HG03060 (cell line): ENCODE measurements at regions not wholly inside any gene's neighbourhood (a gene's known extent, or its start where the extent isn't known, plus 50 kb on each side); places are given as distances from the start of the nearest gene placed in this dataset.
A peak's percentile ranks its signal among the peaks of the same experiment; 100 is the strongest.

ENCODE experiments used
- ATAC-seq: cut with Tn5 transposase; IDR thresholded peaks from one replicate; pipeline ENCODE4 v1.9.1; 2021; ENCODE audit warnings: low read depth, moderate number of reproducible peaks; ENCODE audit not compliant: unreplicated experiment

- ATAC-seq: no peak
Observed at GRCh38 chr6:76706086-76706485, 633.6 kb upstream of the IMPG1 start.

GRCh38 chr6:76703786-76704185 is 631.3 kb upstream of the IMPG1 start:
- ATAC-seq: no peak

GRCh38 chr6:76703285-76703684 is 630.8 kb upstream of the IMPG1 start:
- ATAC-seq: no peak

- ATAC-seq: no peak
Observed at GRCh38 chr6:76702187-76702586, 629.7 kb upstream of the IMPG1 start.

GRCh38 chr6:76701610-76702009 is 629.1 kb upstream of the IMPG1 start:
- no peak for ATAC-seq

- no peak for ATAC-seq
Observed at GRCh38 chr6:76697585-76697984, 625.1 kb upstream of the IMPG1 start.

GRCh38 chr6:76694795-76695194 is 622.3 kb upstream of the IMPG1 start:
- ATAC-seq: no peak

GRCh38 chr6:76684875-76685274 is 612.4 kb upstream of the IMPG1 start:
- no peak for ATAC-seq

- no peak for ATAC-seq
Observed at GRCh38 chr6:76683985-76684384, 611.5 kb upstream of the IMPG1 start.

GRCh38 chr6:76682842-76683241 is 610.4 kb upstream of the IMPG1 start:
- ATAC-seq: peak; percentile 48

GRCh38 chr6:76681781-76682180 is 609.3 kb upstream of the IMPG1 start:
- ATAC-seq: no peak

- no peak for ATAC-seq
Observed at GRCh38 chr6:76677017-76677416, 604.6 kb upstream of the IMPG1 start.

GRCh38 chr6:76671751-76672150 is 599.3 kb upstream of the IMPG1 start:
- no peak for ATAC-seq

- no peak for ATAC-seq
Observed at GRCh38 chr6:76644231-76644630, 571.8 kb upstream of the IMPG1 start.

- no peak for ATAC-seq
Observed at GRCh38 chr6:76639941-76640340, 567.5 kb upstream of the IMPG1 start.

GRCh38 chr6:76634695-76635094 is 562.2 kb upstream of the IMPG1 start:
- no peak for ATAC-seq

GRCh38 chr6:76633259-76633658 is 560.8 kb upstream of the IMPG1 start:
- no peak for ATAC-seq

GRCh38 chr6:76631622-76632021 is 559.2 kb upstream of the IMPG1 start:
- no peak for ATAC-seq

- ATAC-seq: no peak
Observed at GRCh38 chr6:76615395-76615794, 542.9 kb upstream of the IMPG1 start.

GRCh38 chr6:76612954-76613353 is 540.5 kb upstream of the IMPG1 start:
- ATAC-seq: no peak

GRCh38 chr6:76609160-76609559 is 536.7 kb upstream of the IMPG1 start:
- no peak for ATAC-seq

GRCh38 chr6:76594109-76594508 is 521.6 kb upstream of the IMPG1 start:
- no peak for ATAC-seq

- ATAC-seq: no peak
Observed at GRCh38 chr6:76593668-76594067, 521.2 kb upstream of the IMPG1 start.
